OCI-LY3 (cell line): ENCODE measurements at regions not wholly inside any gene's neighbourhood (a gene's known extent, or its start where the extent isn't known, plus 50 kb on each side); places are given as distances from the start of the nearest gene placed in this dataset.

Experiments
- CTCF ChIP-seq: fragments of 200-600, 300-600 bp; sonication (generic); IDR thresholded peaks from 2 replicates; pipeline ENCODE4 v1.5.1; 2014; ENCODE audit warnings: antibody characterized with exemption, low read length, low read depth
- EZH2phosphoT487 ChIP-seq: fragments of 200-600 bp; shearing (Covaris generic); IDR thresholded peaks from 2 replicates; pipeline ENCODE4 v1.6.1; 2018; ENCODE audit warnings: antibody characterized with exemption, mixed run types, low read depth

GRCh38 chr6:137736911-137737310, 130.1 kb upstream of the TNFAIP3 start:
- no peak for TF ChIP-seq CTCF
- no peak for TF ChIP-seq EZH2phosphoT487
